DOHH2 (cell line): ENCODE measurements at regions not wholly inside any gene's neighbourhood (a gene's known extent, or its start where the extent isn't known, plus 50 kb on each side); places are given as distances from the start of the nearest gene placed in this dataset.

Experiments
- CTCF ChIP-seq: fragments of 200-600 bp; sonication (generic); IDR thresholded peaks from one replicate; pipeline ENCODE4 v1.5.1; 2014; ENCODE audit warnings: antibody characterized with exemption, mild to moderate bottlenecking, low read depth, low read length; ENCODE audit not compliant: poor library complexity, severe bottlenecking
- EZH2phosphoT487 ChIP-seq: fragments of 200-600 bp; sonication (generic); IDR thresholded peaks from 2 replicates; pipeline ENCODE4 v1.6.1; 2017; ENCODE audit warnings: borderline replicate concordance, mild to moderate bottlenecking, antibody characterized with exemption, low read length, moderate library complexity, mixed read lengths

GRCh38 chr13:76711550-76712182 lies 174.5 kb downstream of the KCTD12 start:
- no peak for TF ChIP-seq CTCF
- TF ChIP-seq EZH2phosphoT487 = no peak
